PFSK-1 (cell line): ENCODE measurements at regions not wholly inside any gene's neighbourhood (a gene's known extent, or its start where the extent isn't known, plus 50 kb on each side); places are given as distances from the start of the nearest gene placed in this dataset.

Experiments
- FOXP2 ChIP-seq: optimal IDR thresholded peaks from 2 replicates; pipeline ENCODE3; 2011; ENCODE audit warnings: borderline replicate concordance, control low read depth, inconsistent platforms; ENCODE audit not compliant: insufficient read depth; ENCODE audit errors: extremely low read length, extremely low read depth
- POLR2AphosphoS5 ChIP-seq: IDR thresholded peaks from 2 replicates; pipeline ENCODE4 v1.6.1; 2012; ENCODE audit warnings: low read depth, mild to moderate bottlenecking, control low read depth, low read length, moderate library complexity
- REST ChIP-seq, 2 experiments: IDR thresholded peaks; 2 replicates each; pipeline versions ENCODE4 v1.6.1 to v1.8.0; 2011 to 2012; ENCODE audit warnings: low read depth in 2 of 2, low read length in 2 of 2, control low read depth in 1 of 2, inconsistent platforms in 1 of 2, mild to moderate bottlenecking in 1 of 2, moderate library complexity in 1 of 2; ENCODE audit not compliant: insufficient read depth in 1 of 2
- SIN3A ChIP-seq: IDR thresholded peaks from 2 replicates; pipeline ENCODE4 v1.6.1; 2012; ENCODE audit warnings: mild to moderate bottlenecking, low read length, moderate library complexity, borderline replicate concordance; ENCODE audit not compliant: insufficient read depth
- TAF1 ChIP-seq: IDR thresholded peaks from 2 replicates; pipeline ENCODE4 v1.6.1; 2012; ENCODE audit warnings: low read length, control low read depth, borderline replicate concordance; ENCODE audit not compliant: insufficient read depth

- no peak for TF ChIP-seq POLR2AphosphoS5
- TF ChIP-seq SIN3A, result no peak
- TF ChIP-seq TAF1, result no peak
- TF ChIP-seq FOXP2, result no peak
- TF ChIP-seq REST (IDR thresholded peaks at IDR 0.05; ENCODE audit: insufficient read depth in 1 of 2, low read depth in 2 of 2, low read length in 2 of 2), result no peak
These were observed 73.0 kb upstream of the GPR45 start for GRCh38 chr2:105168543-105168942.

GRCh38 chr2:105175231-105175630, 66.3 kb upstream of the GPR45 start:
- TF ChIP-seq POLR2AphosphoS5, result no peak
- no peak for TF ChIP-seq FOXP2
- no peak for TF ChIP-seq SIN3A
- TF ChIP-seq REST (IDR thresholded peaks at IDR 0.05; ENCODE audit: insufficient read depth in 1 of 2, low read depth in 2 of 2, low read length in 2 of 2), result no peak
- TF ChIP-seq TAF1, result no peak

DNA sequence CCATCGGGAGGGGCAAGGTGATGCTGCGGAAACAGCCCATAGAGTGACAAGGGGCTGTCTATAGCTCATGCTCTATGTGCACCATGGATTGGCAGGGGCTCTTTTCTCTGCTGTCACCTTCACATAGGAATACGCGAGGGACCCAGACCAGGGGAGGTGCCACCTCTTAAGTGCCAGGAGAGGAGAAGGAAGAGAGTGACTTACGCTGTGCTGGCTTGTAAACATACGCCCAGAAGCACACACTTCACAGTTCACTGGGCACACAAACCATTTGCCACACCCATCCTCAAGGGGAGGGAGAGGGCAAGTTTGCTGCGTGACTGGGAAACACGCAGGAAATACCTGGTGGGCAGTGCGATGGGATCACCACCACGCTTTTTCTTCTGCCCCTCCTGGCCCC, 65.1 kb upstream of the GPR45 start:
- TF ChIP-seq REST (IDR thresholded peaks at IDR 0.05; ENCODE audit: insufficient read depth in 1 of 2, low read depth in 2 of 2, low read length in 2 of 2), result no peak
- no peak for TF ChIP-seq POLR2AphosphoS5
- no peak for TF ChIP-seq SIN3A
- no peak for TF ChIP-seq TAF1
- TF ChIP-seq FOXP2, result no peak

- no peak for TF ChIP-seq TAF1
- no peak for TF ChIP-seq SIN3A
- no peak for TF ChIP-seq REST (IDR thresholded peaks at IDR 0.05; ENCODE audit: insufficient read depth in 1 of 2, low read depth in 2 of 2, low read length in 2 of 2)
- TF ChIP-seq FOXP2, result no peak
- TF ChIP-seq POLR2AphosphoS5, result no peak
These were observed 64.5 kb upstream of the GPR45 start for GRCh38 chr2:105177008-105177407.
